HG03457 (cell line): ENCODE measurements at regions not wholly inside any gene's neighbourhood (a gene's known extent, or its start where the extent isn't known, plus 50 kb on each side); places are given as distances from the start of the nearest gene placed in this dataset.
"Not testable (repeated sequence)": the region's sequence is repeated elsewhere in the genome, so short reads cannot be mapped to it uniquely, and the experiment has no call there.

ENCODE experiments used
- ATAC-seq: cut with Tn5 transposase; IDR thresholded peaks from one replicate; pipeline ENCODE4 v1.9.1; 2021; ENCODE audit warnings: moderate number of reproducible peaks; ENCODE audit not compliant: unreplicated experiment

- ATAC-seq, result not testable (repeated sequence)
Observed at GRCh38 chr5:34261020-34261419, 218.0 kb upstream of the C1QTNF3 start.

GRCh38 chr5:34266151-34266550 is 223.1 kb upstream of the C1QTNF3 start:
- ATAC-seq, result not testable (repeated sequence)

GRCh38 chr5:34296759-34297158 is 253.7 kb upstream of the C1QTNF3 start:
- not testable (repeated sequence) for ATAC-seq

DNA sequence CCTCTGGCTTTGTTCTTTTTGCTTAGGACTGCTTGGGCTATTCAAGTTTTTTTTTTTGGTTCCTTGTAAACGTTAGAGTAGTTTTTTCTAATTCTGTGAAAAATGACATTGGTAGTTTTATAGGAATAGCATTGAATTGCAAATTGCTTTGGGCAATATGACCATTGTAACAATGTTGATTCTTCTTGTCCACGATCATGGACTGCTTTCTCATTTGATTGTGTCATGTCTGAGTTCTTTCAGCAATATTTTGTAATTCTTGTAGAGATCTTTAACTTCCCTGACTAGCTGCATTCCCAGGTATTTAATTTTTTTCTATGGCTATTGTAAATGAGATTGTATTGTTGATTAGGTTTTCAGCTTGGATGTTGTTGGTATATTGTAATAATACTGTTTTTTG is 286.2 kb upstream of the C1QTNF3 start:
- ATAC-seq, result not testable (repeated sequence)

DNA sequence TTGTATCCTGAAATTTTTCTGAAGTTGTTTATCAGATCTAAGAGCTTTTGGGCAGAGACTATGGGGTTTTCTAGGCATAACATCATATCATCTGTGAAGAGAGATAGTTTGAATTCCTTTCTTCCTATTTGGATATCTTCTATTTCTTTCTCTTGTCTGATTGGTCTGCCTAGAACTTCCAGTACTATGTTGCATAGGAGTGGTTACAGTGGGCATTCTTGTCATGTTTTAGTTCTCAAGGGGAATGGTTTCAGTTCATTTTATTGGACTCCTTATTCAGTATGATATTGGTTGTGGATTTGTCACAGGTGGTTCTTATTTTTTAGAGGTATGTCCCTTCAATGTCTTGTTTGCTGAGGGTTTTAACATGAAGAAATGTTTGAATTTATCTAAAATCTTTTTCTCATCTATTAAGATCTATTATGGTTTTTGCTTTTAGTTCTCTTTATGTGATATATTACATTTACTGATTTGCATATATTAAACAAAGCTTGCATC is 286.6 kb upstream of the C1QTNF3 start:
- ATAC-seq, result not testable (repeated sequence)

- not testable (repeated sequence) for ATAC-seq
Observed at GRCh38 chr5:34331928-34332454, 289.0 kb upstream of the C1QTNF3 start.

GRCh38 chr5:34339408-34340001 is 296.5 kb upstream of the C1QTNF3 start:
- ATAC-seq, result not testable (repeated sequence)

GRCh38 chr5:34354440-34354839 is 301.7 kb upstream of the RAI14 start:
- not testable (repeated sequence) for ATAC-seq

DNA sequence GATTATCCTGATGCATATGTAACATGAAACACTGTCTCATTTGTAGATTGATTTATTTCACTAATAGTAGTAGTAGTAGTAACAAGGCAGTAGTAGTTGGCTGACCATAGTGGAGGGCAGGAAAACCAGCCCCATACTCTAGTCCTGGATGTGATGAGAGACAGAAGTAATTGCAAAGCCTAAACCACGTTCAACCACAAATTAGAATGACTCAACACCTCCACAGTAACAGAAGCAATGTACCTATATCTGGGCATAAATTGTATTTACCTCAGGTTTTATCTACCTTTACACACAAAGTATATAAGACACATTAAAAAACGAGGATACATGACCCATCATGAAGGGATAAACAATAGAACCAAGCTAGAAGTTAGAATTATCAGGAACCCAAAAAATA is 284.7 kb upstream of the RAI14 start:
- ATAC-seq, result not testable (repeated sequence)

DNA sequence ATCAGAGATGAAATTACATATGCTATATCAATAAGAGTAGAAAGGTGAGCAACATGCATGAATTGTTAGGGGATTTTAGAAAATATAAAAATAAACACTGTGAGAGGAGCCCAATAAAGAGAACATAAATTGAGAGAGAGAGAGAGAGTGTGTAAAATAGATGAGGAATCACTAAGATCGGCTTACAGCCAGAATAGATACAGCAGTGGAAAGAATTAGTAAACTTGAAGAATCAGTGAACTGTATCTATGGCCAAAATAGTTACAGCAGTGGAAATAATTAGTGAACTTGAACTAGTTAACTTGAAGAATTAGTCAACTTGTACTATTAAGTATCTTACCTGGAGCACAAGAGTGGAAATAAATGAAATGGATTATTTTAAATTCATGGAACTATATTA is 284.3 kb upstream of the RAI14 start:
- not testable (repeated sequence) for ATAC-seq

DNA sequence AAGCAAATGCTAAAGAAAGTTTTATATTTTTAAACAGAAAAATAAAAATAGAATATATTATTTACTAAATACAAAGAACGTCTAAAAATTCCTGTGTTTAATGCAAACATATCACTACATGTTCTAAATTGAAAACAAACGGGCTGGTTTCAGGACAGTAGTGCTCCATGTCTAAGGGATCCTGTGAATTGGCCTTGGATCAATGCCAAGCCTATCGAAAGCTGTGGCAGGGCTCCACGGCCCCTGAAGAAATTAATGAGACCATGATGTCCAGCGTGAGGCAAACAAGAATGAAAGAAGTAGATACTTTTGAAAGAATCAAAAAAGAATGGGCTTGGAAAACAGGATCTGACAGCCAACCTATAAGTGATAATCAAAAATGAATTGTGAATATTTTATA is 283.4 kb upstream of the RAI14 start:
- ATAC-seq, result not testable (repeated sequence)

DNA sequence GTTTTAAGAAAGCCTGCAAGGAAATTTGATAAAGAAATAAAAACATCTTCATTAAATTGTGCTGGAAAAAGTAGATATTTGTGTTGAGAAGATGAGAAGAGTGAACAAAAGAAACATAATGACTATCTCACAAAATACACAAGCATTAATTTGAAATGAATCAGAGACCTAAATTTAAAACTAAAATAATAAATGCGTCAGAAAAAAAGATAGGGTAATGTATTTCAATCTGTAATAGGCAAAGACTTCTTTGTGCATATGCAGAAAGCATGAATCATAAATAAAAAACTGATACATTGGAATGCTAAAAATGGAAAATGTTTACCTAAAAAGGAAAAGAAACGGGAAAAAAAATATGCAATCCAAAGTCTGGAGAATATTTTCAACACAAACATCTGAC is 278.5 kb upstream of the RAI14 start:
- ATAC-seq, result not testable (repeated sequence)

DNA sequence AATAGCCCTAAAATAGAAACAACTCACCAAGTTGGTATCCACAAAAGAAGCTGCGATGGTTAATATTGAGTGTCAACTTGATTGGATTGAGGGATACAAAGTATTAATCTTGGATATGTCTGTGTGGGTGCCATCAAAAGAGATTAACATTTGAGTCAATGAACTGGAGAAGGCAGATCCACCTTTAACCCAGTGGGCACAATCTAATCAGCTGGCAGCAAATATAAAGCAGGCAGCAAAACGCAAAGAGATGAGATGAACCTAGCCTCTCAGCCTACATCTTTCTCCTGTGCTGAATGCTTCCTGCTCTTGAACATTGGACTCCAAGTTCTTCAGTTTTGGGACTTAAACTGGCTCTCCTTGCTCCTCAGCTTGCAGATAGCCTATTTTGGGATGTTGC is 277.6 kb upstream of the RAI14 start:
- not testable (repeated sequence) for ATAC-seq

DNA sequence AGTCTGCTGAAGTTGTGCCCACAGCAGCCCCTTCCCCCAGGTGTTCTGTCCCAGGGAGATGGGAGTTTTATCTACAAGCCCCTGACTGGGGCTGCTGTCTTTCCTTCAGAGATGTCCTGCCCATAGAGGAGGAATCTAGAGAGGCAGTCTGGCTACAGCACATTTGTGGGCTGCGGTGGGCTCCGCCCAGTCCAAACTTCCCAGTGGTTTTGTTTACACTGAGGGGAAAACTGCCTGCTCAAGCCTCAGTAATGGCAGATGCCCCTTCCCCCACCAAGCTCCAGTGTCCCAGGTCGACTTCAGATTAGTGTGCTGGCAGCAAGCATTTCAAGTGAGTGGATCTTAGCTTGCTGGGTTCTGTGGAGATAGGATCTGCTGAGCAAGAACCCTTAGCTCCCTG is 267.4 kb upstream of the RAI14 start:
- not testable (repeated sequence) for ATAC-seq

DNA sequence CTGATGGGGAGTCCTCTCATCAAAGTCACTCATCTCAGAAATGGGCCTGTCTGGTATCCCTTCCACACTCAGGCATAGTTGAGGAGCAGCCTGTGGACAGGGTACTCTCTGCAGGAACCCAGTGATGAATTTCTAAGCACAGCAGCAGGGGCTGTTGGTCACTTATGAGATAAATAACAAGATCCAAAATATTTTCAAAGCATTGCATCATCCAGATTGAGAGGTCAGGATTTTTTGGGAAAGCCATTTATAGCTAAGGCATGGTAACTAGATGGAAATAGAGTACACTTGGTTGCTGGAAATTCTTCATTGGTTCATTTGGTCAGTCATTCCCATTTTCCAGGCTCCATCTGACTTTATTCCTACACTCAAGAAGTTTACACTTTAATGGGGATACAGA is 246.8 kb upstream of the RAI14 start:
- ATAC-seq, result no peak

GRCh38 chr5:34410411-34411139 is 245.6 kb upstream of the RAI14 start:
- ATAC-seq, result no peak

GRCh38 chr5:34411470-34412346 is 244.4 kb upstream of the RAI14 start:
- no peak for ATAC-seq

GRCh38 chr5:34412736-34413135 is 243.4 kb upstream of the RAI14 start:
- ATAC-seq, result no peak

DNA sequence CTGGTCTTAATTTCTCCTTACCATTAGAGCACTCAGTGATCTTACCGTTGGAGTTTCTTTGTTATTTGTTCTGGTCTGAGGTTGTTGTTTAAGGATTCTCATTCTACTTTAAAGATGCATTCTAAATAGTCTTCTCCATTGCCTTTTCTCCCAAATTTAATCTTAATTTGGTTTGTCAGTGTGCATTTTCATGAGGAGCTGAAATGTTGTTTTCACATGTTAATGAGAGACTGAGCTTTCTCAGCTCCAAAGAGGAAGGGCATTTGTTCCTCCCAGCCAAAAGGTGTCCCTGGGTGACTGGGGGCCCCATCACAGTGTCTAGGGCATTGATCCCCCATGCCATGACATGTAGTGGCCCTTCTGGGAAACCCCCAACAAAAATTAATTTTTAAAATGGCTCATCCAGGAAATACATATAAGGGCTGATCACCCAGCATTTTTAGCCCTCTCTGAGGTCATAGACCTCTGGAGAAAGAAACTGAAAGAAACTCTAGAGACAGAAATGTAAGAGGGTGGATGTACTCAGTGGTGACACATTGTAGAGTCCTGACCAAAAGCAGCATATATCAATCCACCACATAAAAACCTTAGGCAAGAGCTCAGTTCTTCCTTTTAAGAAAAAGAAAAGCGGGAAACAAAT is 240.4 kb upstream of the RAI14 start:
- peak; percentile 100 for ATAC-seq

DNA sequence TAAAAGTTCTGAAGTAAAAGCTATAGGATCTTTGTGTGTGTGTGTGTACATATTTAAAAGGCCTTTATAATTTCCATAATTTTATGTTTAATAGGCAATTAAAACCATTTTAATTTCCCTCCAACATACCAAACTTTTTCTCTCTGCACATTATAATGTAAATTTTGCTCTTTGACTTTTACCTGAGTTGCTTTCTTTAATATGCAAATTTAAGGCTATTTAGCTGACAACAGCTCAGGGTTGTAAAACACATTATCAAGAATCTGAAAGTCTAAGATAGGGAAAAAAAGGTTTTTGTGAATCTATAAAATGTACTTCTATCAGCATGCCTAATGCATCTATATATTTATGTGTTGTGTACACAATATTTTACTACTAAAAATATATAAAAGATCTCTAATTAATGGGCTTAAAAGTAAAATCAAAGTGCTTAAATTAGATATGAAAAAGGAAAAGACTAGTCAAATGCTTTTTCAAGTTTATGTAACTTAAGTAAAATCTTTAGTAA is 239.6 kb upstream of the RAI14 start:
- ATAC-seq, result no peak
